Subcutaneous abdominal adipose tissue (tissue), 5 donors: ENCODE measurements at regions not wholly inside any gene's neighbourhood (a gene's known extent, or its start where the extent isn't known, plus 50 kb on each side); places are given as distances from the start of the nearest gene placed in this dataset.
"Not testable (repeated sequence)": the region's sequence is repeated elsewhere in the genome, so short reads cannot be mapped to it uniquely, and the experiment has no call there.

Experiments
- H3K27ac ChIP-seq: one replicate; pipeline ENCODE4 v1.7.0; 2013; ENCODE audit warnings: low read depth, mild to moderate bottlenecking, inconsistent platforms, low read length, moderate library complexity
- H3K27me3 ChIP-seq, 5 donors: one replicate each; pipeline ENCODE4 v1.7.0; 2013; ENCODE audit warnings: low read length in 5 of 5, inconsistent platforms in 1 of 5; ENCODE audit not compliant: control insufficient read depth in 5 of 5, insufficient read depth in 4 of 5
- H3K36me3 ChIP-seq, 5 donors: one replicate each; pipeline ENCODE4 v1.7.0; 2013; ENCODE audit warnings: low read length in 5 of 5; ENCODE audit not compliant: control insufficient read depth in 5 of 5, insufficient read depth in 5 of 5
- H3K4me1 ChIP-seq, 5 donors: one replicate each; pipeline ENCODE4 v1.7.0; 2013; ENCODE audit warnings: low read length in 5 of 5, mild to moderate bottlenecking in 3 of 5, moderate library complexity in 1 of 5; ENCODE audit not compliant: control insufficient read depth in 5 of 5, insufficient read depth in 5 of 5
- H3K4me3 ChIP-seq, 5 donors: one replicate each; pipeline ENCODE4 v1.7.0; 2013; ENCODE audit warnings: low read length in 5 of 5, low read depth in 1 of 5
- H3K9ac ChIP-seq, 5 donors: one replicate each; pipeline ENCODE4 v1.7.0; 2013; ENCODE audit warnings: low read length in 5 of 5, mild to moderate bottlenecking in 4 of 5, moderate library complexity in 3 of 5
- H3K9me3 ChIP-seq, 5 donors: one replicate each; pipeline ENCODE4 v1.7.0; 2013; ENCODE audit warnings: low read length in 5 of 5; ENCODE audit not compliant: control insufficient read depth in 5 of 5
- donor health status: healthy.
- donor health status: healthy.
- donor health status: healthy.
- donor health status: healthy.
- donor health status: healthy.

DNA sequence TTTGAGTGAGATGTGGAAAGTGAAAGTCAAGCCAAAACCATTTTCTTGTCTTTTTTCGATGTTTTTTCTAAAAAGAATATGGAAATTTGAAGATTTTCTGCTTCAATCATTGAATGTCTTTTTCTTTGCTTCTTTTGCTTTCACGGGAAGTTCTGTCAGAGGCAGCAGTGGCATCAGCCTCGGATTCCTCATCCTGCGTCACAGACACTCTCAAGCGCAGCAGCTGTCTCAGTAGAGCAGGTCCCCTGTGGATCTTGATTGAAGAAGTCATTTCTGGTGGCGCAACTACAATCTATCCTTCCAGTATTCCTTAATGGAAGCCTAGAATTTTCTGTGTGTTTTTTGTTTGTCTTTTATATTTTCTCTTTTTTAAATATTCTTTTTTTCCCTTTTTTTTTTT, 52.7 kb upstream of the NEIL3 start:
- Histone ChIP-seq H3K4me3 (no peak overlapping the region), H3K27ac (no peak overlapping the region), H3K9ac (no peak overlapping the region), H3K9me3 (no peaks in the 10 kb centered on the region), H3K36me3 (no peaks in the 10 kb centered on the region), H3K4me1 (no peaks in the 10 kb centered on the region), H3K27me3 (no peaks in the 10 kb centered on the region)

DNA sequence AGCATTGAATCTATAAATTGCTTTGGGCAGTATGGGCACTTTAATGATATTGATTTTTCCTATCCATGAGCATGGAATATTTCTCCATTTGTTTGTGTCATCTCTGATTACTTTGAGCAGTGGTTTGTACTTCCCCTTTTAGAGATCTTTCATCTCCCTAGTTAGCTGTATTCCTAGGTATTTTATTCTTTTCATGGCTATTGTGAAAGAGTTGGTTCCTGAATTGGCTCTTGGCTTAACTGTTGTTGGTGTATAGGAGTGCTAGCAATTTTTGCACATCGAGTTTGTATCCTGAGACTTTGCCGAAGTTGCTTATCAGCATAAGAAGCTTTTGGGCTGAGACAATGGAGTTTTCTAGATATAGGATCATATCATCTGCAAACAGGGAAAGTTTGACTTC, 50.2 kb upstream of the NEIL3 start:
- not testable (repeated sequence) for H3K27ac ChIP-seq, H3K27me3 ChIP-seq, H3K36me3 ChIP-seq, H3K9ac ChIP-seq, H3K9me3 ChIP-seq, H3K4me1 ChIP-seq, H3K4me3 ChIP-seq
